Cardiac fibroblast (primary cell): ENCODE measurements at regions not wholly inside any gene's neighbourhood (a gene's known extent, or its start where the extent isn't known, plus 50 kb on each side); places are given as distances from the start of the nearest gene placed in this dataset.

Experiments
- DNase-seq, 2 donors: peaks; one replicate each; pipeline versions ENCODE4 v3.0.0 to v3.0.0-alpha.2; 2010; ENCODE audit warnings: low read depth in 2 of 2
- H3K4me3 ChIP-seq, 2 donors: replicated peaks in 1 of 2; 1 replicate in 1 of 2; 2 replicates in 1 of 2; pipeline ENCODE4 v1.5.1; 2011; ENCODE audit warnings: low read depth in 2 of 2, low read length in 2 of 2, mild to moderate bottlenecking in 2 of 2, moderate library complexity in 1 of 2
- CTCF ChIP-seq: IDR thresholded peaks from one replicate; pipeline ENCODE4 v1.5.1; 2011; ENCODE audit warnings: low read depth, mild to moderate bottlenecking, low read length, inconsistent platforms

GRCh38 chr9:107759823-107760166 lies 270.2 kb upstream of the KLF4 start:
- no peak for TF ChIP-seq CTCF
- no peak overlapping the region for H3K4me3 ChIP-seq
- no peak for DNase-seq

- no peak overlapping the region for H3K4me3 ChIP-seq
- DNase-seq, result no peak
- no peak for TF ChIP-seq CTCF
Measured at GRCh38 chr9:107759009-107759822, 269.6 kb upstream of the KLF4 start.

- DNase-seq, result no peak
- H3K4me3 ChIP-seq, result no peak overlapping the region
- TF ChIP-seq CTCF, result no peak
Measured at GRCh38 chr9:107756091-107756490, 266.5 kb upstream of the KLF4 start.

GRCh38 chr9:107755246-107755645 lies 265.7 kb upstream of the KLF4 start:
- H3K4me3 ChIP-seq, result no peak overlapping the region
- no peak for TF ChIP-seq CTCF
- peak; percentile 55 to 72 for DNase-seq

- no peak overlapping the region for H3K4me3 ChIP-seq
- no peak for TF ChIP-seq CTCF
- peak; percentile 42 to 85 for DNase-seq
Measured at GRCh38 chr9:107751567-107752210, 262.1 kb upstream of the KLF4 start.

GRCh38 chr9:107750741-107751566 lies 261.4 kb upstream of the KLF4 start:
- no peak for TF ChIP-seq CTCF
- no peak overlapping the region for H3K4me3 ChIP-seq
- peak; percentile 99 for DNase-seq
